ENCODE measurements at regions not wholly inside any gene's neighbourhood (a gene's known extent, or its start where the extent isn't known, plus 50 kb on each side); places are given as distances from the start of the nearest gene placed in this dataset.

DNA sequence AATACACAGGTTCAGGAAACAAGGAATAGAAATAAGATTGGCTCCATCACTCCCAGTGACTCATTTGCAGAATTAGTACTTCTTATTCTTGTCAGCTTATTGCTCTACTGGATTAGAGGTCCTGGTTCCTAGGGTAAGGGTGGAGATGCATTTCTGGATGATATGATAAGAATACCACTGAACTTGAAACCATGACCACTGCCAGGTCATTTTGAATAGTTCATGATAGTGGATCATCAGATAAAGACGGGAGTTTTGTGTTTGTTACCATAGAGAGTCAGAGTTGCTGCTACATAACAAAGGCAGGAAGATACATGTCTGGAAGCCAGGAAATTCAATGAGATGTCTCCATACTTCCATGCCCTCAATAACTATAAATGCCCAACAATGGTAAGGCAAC, 109.2 kb upstream of the FAT1 start:
- TF ChIP-seq, protein P1, sequence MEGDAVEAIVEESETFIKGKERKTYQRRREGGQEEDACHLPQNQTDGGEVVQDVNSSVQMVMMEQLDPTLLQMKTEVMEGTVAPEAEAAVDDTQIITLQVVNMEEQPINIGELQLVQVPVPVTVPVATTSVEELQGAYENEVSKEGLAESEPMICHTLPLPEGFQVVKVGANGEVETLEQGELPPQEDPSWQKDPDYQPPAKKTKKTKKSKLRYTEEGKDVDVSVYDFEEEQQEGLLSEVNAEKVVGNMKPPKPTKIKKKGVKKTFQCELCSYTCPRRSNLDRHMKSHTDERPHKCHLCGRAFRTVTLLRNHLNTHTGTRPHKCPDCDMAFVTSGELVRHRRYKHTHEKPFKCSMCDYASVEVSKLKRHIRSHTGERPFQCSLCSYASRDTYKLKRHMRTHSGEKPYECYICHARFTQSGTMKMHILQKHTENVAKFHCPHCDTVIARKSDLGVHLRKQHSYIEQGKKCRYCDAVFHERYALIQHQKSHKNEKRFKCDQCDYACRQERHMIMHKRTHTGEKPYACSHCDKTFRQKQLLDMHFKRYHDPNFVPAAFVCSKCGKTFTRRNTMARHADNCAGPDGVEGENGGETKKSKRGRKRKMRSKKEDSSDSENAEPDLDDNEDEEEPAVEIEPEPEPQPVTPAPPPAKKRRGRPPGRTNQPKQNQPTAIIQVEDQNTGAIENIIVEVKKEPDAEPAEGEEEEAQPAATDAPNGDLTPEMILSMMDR (IDR thresholded peaks at IDR 0.05): no peak
- TF ChIP-seq EZH2 (IDR thresholded peaks at IDR 0.05; ENCODE audit: borderline replicate concordance, insufficient read depth, low read depth, low read length, poor library complexity, severe bottlenecking): no peak

Measured in B cell (primary cell).